Adrenal gland (tissue), 9 donors: ENCODE measurements at regions not wholly inside any gene's neighbourhood (a gene's known extent, or its start where the extent isn't known, plus 50 kb on each side); places are given as distances from the start of the nearest gene placed in this dataset.

Experiments
- DNase-seq, 7 donors: peaks; one replicate each; pipeline ENCODE4 v3.0.0-alpha.2; 2019 to 2020
- H3K27ac ChIP-seq, 5 donors: fragments of 200-600 bp; sonication (generic) in 4 of 5; 1 replicate in 3 of 5; 2 replicates in 2 of 5; pipeline versions ENCODE4 v1.5.1 to v1.8.0; 2016 to 2020; ENCODE audit warnings: mild to moderate bottlenecking in 1 of 5
- H3K27me3 ChIP-seq: fragments of 200-600 bp; 2 replicates; pipeline ENCODE4 v1.8.0; 2021
- H3K36me3 ChIP-seq, 2 donors: fragments of 200-600 bp; replicated peaks in 1 of 2; 1 replicate in 1 of 2; 2 replicates in 1 of 2; pipeline versions ENCODE4 v1.5.1 to v1.8.0; 2018 to 2022
- H3K4me1 ChIP-seq, 2 donors: fragments of 200-600 bp; replicated peaks in 1 of 2; 1 replicate in 1 of 2; 2 replicates in 1 of 2; pipeline versions ENCODE4 v1.5.1 to v1.8.0; 2018 to 2021
- H3K4me3 ChIP-seq, 4 donors: fragments of 200-600 bp; sonication (generic) in 3 of 4; one replicate each; pipeline ENCODE4 v1.5.1; 2016 to 2018
- H3K9me3 ChIP-seq, 3 donors: fragments of 200-600 bp; sonication (generic) in 1 of 3; replicated peaks in 1 of 3; 1 replicate in 2 of 3; 2 replicates in 1 of 3; pipeline versions ENCODE4 v1.5.1 to v1.8.0; 2016 to 2021
- POLR2A ChIP-seq, 2 donors: fragments of 450-650 bp; IDR thresholded peaks; one replicate each; pipeline ENCODE4 v1.6.1; 2017; ENCODE audit warnings: antibody characterized with exemption in 2 of 2, mild to moderate bottlenecking in 2 of 2, moderate library complexity in 1 of 2
- WGBS, 4 donors: extraction: QIAGEN DNeasy Blood & Tissue Kit in 2 of 4; methylation state at CpG; one replicate each; pipeline versions ENCODE4 v1.1.5 to v1.1.7; 2013 to 2017; 5-methylcytosine and 5-hydroxymethylcytosine counted together
- intact Hi-C, 2 donors: fragments of 100-400 bp; cut with DNase I; formaldehyde crosslinking; loops; one replicate each; pipeline versions ENCODE4 v1.14.1 to v1.15.0; 2022 to 2023
- TF ChIP-seq, protein P1 (sequence below), 6 experiments: fragments of 450-650 bp in 4 of 6; fragments of 200-600 bp in 2 of 6; sonication (generic) in 1 of 6; IDR thresholded peaks; 1 replicate in 5 of 6; 2 replicates in 1 of 6; pipeline versions ENCODE4 v1.5.1 to v1.8.0; 2016 to 2021; ENCODE audit warnings: antibody characterized with exemption in 6 of 6, mild to moderate bottlenecking in 2 of 6, moderate library complexity in 1 of 6
- donor health status: healthy with polysubstance abuse.
- donor health status: Bipolar disorder and iron deficiency.
- donor health status: DM: yes; HTN: yes; CAD: no.
- donor health status: DM: no; HTN: no; CAD: no.
- donor health status: DM: no; HTN: no; CAD: no.

DNA sequence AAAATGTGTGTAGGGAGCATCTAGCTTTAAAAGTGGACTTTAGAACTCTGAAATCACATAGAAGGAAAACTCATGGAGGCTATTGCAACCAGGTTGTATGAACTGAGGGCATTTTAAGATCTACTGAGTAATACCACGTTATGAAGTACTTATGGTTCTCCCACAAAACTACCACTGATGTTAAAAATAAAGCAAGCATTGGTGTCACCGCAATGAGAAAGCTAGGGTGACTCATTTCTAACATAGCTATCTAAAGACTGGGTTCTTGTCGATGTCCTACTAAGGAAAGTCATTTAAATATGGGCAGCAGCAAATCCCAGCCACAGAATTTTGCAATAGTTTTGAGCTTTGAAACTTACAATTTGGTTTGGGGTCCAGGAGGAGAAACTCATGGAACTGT, 584.8 kb downstream of the DIPK2A start:
- 73 to 87% (median 81%) methylated on average over 3 of the region's 3 CpGs for WGBS, 4 donors

DNA sequence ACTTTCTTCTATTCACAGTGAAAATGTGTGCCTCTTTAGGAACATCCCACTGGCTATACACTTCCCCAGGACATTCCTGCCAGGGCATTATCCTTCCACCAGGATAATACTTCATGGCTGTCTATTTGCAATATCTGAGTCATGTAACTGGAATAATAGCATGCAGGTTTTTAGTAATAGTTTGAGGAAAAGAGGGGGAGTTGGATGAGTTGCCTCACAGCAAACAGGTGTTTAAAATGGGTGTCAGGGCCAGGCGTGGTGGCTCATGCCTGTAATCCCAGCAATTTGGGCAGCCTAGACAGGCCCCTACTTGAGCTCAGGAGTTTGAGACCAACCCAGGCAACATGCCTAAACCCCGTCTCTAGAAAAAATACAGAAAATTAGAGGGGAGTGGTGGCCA, 585.9 kb downstream of the DIPK2A start:
- H3K27me3 ChIP-seq, result no peaks in the 10 kb centered on the region
- H3K4me1 ChIP-seq, result no peaks in the 10 kb centered on the region
- no peaks in the 10 kb centered on the region for H3K9me3 ChIP-seq
- no peak overlapping the region for H3K4me3 ChIP-seq
- H3K36me3 ChIP-seq, result no peaks in the 10 kb centered on the region
- TF ChIP-seq, protein P1, sequence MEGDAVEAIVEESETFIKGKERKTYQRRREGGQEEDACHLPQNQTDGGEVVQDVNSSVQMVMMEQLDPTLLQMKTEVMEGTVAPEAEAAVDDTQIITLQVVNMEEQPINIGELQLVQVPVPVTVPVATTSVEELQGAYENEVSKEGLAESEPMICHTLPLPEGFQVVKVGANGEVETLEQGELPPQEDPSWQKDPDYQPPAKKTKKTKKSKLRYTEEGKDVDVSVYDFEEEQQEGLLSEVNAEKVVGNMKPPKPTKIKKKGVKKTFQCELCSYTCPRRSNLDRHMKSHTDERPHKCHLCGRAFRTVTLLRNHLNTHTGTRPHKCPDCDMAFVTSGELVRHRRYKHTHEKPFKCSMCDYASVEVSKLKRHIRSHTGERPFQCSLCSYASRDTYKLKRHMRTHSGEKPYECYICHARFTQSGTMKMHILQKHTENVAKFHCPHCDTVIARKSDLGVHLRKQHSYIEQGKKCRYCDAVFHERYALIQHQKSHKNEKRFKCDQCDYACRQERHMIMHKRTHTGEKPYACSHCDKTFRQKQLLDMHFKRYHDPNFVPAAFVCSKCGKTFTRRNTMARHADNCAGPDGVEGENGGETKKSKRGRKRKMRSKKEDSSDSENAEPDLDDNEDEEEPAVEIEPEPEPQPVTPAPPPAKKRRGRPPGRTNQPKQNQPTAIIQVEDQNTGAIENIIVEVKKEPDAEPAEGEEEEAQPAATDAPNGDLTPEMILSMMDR (IDR thresholded peaks at IDR 0.05), result no peak
- no peak for TF ChIP-seq POLR2A (IDR thresholded peaks at IDR 0.05)
- no peak overlapping the region for H3K27ac ChIP-seq
- 89 to 100% (median 95%) methylated on average over 2 of the region's 2 CpGs for WGBS, 4 donors
- no peak for DNase-seq
- intact Hi-C loops, result no loop called here

More for the DNA sequence above, 584.8 kb downstream of the DIPK2A start:
- TF ChIP-seq POLR2A (IDR thresholded peaks at IDR 0.05), result no peak
- TF ChIP-seq, protein P1 (IDR thresholded peaks at IDR 0.05), result no peak
- H3K9me3 ChIP-seq, result no peaks in the 10 kb centered on the region
- H3K4me1 ChIP-seq, result no peaks in the 10 kb centered on the region
- H3K36me3 ChIP-seq, result no peaks in the 10 kb centered on the region
- no peaks in the 10 kb centered on the region for H3K27me3 ChIP-seq
- H3K27ac ChIP-seq, result no peak overlapping the region
- no peak overlapping the region for H3K4me3 ChIP-seq
- DNase-seq, result no peak
- intact Hi-C loops, result no loop called here

DNA sequence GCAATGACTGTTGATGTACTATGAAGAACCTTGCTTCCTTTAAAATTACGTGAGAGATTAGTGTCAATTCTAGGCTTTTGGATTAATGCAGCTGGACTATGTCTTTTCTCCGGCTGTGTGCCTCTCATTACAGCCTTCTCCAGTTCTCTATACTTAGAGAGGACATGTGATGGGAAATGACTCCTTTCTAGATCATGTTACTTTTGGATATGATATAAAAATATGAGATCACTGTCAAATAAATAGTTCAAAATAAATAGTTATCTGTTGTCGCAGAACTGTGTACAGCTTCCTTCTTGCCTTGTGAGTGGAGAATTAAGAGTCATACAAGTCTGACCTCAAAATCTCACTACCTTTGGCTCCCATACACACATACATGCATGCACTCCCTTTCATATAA, 592.4 kb downstream of the DIPK2A start:
- 81 to 90% (median 84%) methylated on average over 3 of the region's 3 CpGs for WGBS, 4 donors

DNA sequence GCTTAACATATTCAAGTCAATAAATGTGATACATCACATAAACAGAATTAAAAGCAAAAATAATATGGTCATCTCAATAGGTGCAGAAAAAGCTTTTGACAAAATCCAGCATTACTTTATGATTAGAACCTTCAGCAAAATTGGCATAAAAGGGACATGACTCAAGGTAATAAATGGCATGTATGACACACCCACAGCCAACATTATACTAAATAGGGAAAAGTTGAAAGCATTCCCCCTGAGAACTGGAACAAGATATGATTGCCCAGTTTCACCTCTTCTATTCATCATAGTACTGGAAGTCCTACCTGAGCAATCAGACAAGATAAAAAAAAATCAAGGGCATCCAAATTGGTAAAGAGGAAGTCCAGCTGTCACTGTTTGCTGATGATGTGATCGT, 594.7 kb downstream of the DIPK2A start:
- no peak for TF ChIP-seq POLR2A (IDR thresholded peaks at IDR 0.05)
- TF ChIP-seq, protein P1 (IDR thresholded peaks at IDR 0.05), result no peak
- no peaks in the 10 kb centered on the region for H3K9me3 ChIP-seq
- 85 to 94% (median 90%) methylated on average over 1 of the region's 1 CpG for WGBS, 4 donors
- H3K27me3 ChIP-seq, result no peaks in the 10 kb centered on the region
- H3K4me3 ChIP-seq, result no peak overlapping the region
- H3K4me1 ChIP-seq, result no peaks in the 10 kb centered on the region
- H3K27ac ChIP-seq, result no peak overlapping the region
- no peaks in the 10 kb centered on the region for H3K36me3 ChIP-seq
- DNase-seq, result no peak
- intact Hi-C loops, result no loop called here

More for the DNA sequence above, 592.4 kb downstream of the DIPK2A start:
- no peak for TF ChIP-seq POLR2A (IDR thresholded peaks at IDR 0.05)
- TF ChIP-seq, protein P1 (IDR thresholded peaks at IDR 0.05), result no peak
- no peaks in the 10 kb centered on the region for H3K9me3 ChIP-seq
- DNase-seq, result no peak
- no peaks in the 10 kb centered on the region for H3K4me1 ChIP-seq
- H3K27me3 ChIP-seq, result no peaks in the 10 kb centered on the region
- H3K27ac ChIP-seq, result no peak overlapping the region
- no peaks in the 10 kb centered on the region for H3K36me3 ChIP-seq
- intact Hi-C loops, result no loop called here
- H3K4me3 ChIP-seq, result no peak overlapping the region
